Spleen (tissue), 11 donors: ENCODE measurements at regions not wholly inside any gene's neighbourhood (a gene's known extent, or its start where the extent isn't known, plus 50 kb on each side); places are given as distances from the start of the nearest gene placed in this dataset.
"Not testable (repeated sequence)": the region's sequence is repeated elsewhere in the genome, so short reads cannot be mapped to it uniquely, and the experiment has no call there.

Source experiments
- DNase-seq: peaks from one replicate; pipeline ENCODE4 v3.0.0-alpha.2; 2020
- H3K27ac ChIP-seq, 8 donors: fragments of 200-600 bp; sonication (generic) in 7 of 8; 1 replicate in 4 of 8; 2 replicates in 4 of 8; pipeline versions ENCODE4 v1.5.0 to v1.8.0; 2016 to 2021; ENCODE audit warnings: inconsistent platforms in 4 of 8, mild to moderate bottlenecking in 4 of 8, moderate library complexity in 1 of 8
- H3K27me3 ChIP-seq, 7 donors: fragments of 200-600 bp; sonication (generic) in 6 of 7; replicated peaks in 1 of 7; 1 replicate in 4 of 7; 2 replicates in 3 of 7; pipeline versions ENCODE4 v1.5.0 to v1.8.0; 2016 to 2021; ENCODE audit warnings: inconsistent platforms in 3 of 7, mild to moderate bottlenecking in 1 of 7
- H3K36me3 ChIP-seq, 6 donors: fragments of 200-600 bp; sonication (generic) in 5 of 6; 1 replicate in 4 of 6; 2 replicates in 2 of 6; pipeline versions ENCODE4 v1.5.0 to v1.8.0; 2016 to 2021; ENCODE audit warnings: inconsistent platforms in 2 of 6
- H3K4me1 ChIP-seq, 6 donors: fragments of 200-600 bp; sonication (generic) in 5 of 6; 1 replicate in 3 of 6; 2 replicates in 3 of 6; pipeline versions ENCODE4 v1.5.0 to v1.8.0; 2016 to 2021; ENCODE audit warnings: inconsistent platforms in 3 of 6
- H3K4me3 ChIP-seq, 8 donors: fragments of 200-600 bp; sonication (generic) in 7 of 8; 1 replicate in 4 of 8; 2 replicates in 4 of 8; pipeline versions ENCODE4 v1.5.0 to v1.8.0; 2016 to 2021; ENCODE audit warnings: inconsistent platforms in 4 of 8, mild to moderate bottlenecking in 4 of 8, moderate library complexity in 2 of 8
- H3K9me3 ChIP-seq, 8 donors: fragments of 200-600 bp; sonication (generic) in 7 of 8; 1 replicate in 4 of 8; 2 replicates in 4 of 8; pipeline versions ENCODE4 v1.5.0 to v1.8.0; 2016 to 2021; ENCODE audit warnings: inconsistent platforms in 4 of 8
- POLR2AphosphoS5 ChIP-seq, 3 donors: sonication (generic); formaldehyde crosslinking; IDR thresholded peaks; one replicate each; pipeline ENCODE4 v1.5.1; 2017; ENCODE audit warnings: antibody characterized with exemption in 3 of 3
- WGBS, 5 donors: extraction: QIAGEN DNeasy Blood & Tissue Kit in 3 of 5; methylation state at CpG; one replicate each; pipeline versions ENCODE4 v1.1.5 to v1.1.7; 2013 to 2018; 5-methylcytosine and 5-hydroxymethylcytosine counted together
- intact Hi-C: fragments of 100-400 bp; cut with DNase I; formaldehyde crosslinking; loops from one replicate; pipeline ENCODE4 v1.15.0; 2023; ENCODE audit warnings: low total_unique reads
- donor health status: healthy with polysubstance abuse.
- donor health status: DM: no; HTN: no; CAD: no; lungs with moderate emphysema.
- donor health status: DM: no; HTN: no; CAD: no.
- donor health status: Bipolar disorder and iron deficiency.
- donor health status: healthy.
- donor health status: DM: no; HTN: no; CAD: no.
- donor health status: DM: yes; HTN: yes; CAD: no.

- H3K27ac ChIP-seq, H3K36me3 ChIP-seq, intact Hi-C loops, H3K9me3 ChIP-seq, DNase-seq, H3K4me3 ChIP-seq: not testable (repeated sequence)
- peaks cover 0 to 26% (median 0%) of the 10 kb centered on the region in 7 donors for H3K27me3 ChIP-seq
- H3K4me1 ChIP-seq = peaks cover 0 to 34% (median 9%) of the 10 kb centered on the region in 6 donors
- 85 to 91% (median 87%) methylated on average over 23 to 31 of the region's 31 CpGs for WGBS, 5 donors
These were observed 115.7 kb upstream of the ZNF469 start for GRCh38 chr16:88266935-88267551.

GRCh38 chr16:88268186-88268970 lies 114.4 kb upstream of the ZNF469 start:
- H3K9me3 ChIP-seq, H3K27ac ChIP-seq, H3K36me3 ChIP-seq, H3K4me3 ChIP-seq, DNase-seq, intact Hi-C loops: not testable (repeated sequence)
- Histone ChIP-seq H3K27me3 (peaks cover 0 to 26% (median 0%) of the 10 kb centered on the region in 7 donors), H3K4me1 (peaks cover 0 to 34% (median 9%) of the 10 kb centered on the region in 6 donors)
- TF ChIP-seq POLR2AphosphoS5 (IDR thresholded peaks at IDR 0.05) = peak in 2 of 3 donors; percentile 26 to 40
- 51 to 67% (median 64%) methylated on average over 16 to 20 of the region's 20 CpGs for WGBS, 5 donors

GRCh38 chr16:88270171-88270790 lies 112.5 kb upstream of the ZNF469 start:
- H3K36me3 ChIP-seq, H3K9me3 ChIP-seq, H3K27ac ChIP-seq, H3K4me3 ChIP-seq, intact Hi-C loops: not testable (repeated sequence)
- H3K27me3 ChIP-seq = peaks cover 0 to 12% (median 0%) of the 10 kb centered on the region in 7 donors
- peak; percentile 68 for DNase-seq
- 75 to 86% (median 82%) methylated on average over 4 to 10 of the region's 10 CpGs for WGBS, 5 donors
- H3K4me1 ChIP-seq = peaks cover 0 to 19% (median 5%) of the 10 kb centered on the region in 6 donors

- H3K36me3 ChIP-seq, H3K9me3 ChIP-seq, intact Hi-C loops, H3K4me1 ChIP-seq, H3K27ac ChIP-seq, H3K27me3 ChIP-seq, H3K4me3 ChIP-seq: not testable (repeated sequence)
- 87 to 97% (median 89%) methylated on average over 10 to 11 of the region's 11 CpGs for WGBS, 5 donors
- peak; percentile 11 for DNase-seq
These were observed 111.5 kb upstream of the ZNF469 start for GRCh38 chr16:88271296-88271695.

DNA sequence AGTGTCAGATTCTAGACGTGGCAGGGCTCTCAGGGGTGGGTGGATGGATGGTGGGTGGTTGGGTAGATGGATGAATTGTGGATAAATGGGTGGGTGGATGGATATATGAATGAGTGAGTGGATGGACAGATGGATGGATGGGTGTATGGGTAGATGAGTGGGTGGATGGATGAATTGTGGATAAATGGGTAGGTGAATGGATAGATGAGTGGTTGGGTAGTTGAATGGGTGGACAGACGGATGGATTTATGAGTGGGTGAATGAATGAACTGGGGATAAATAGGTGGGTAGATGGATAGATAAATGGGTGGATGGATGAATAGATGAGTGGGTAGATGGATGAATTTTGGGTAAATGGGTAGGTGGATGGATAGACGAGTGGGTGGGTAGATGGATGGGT lies 111.0 kb upstream of the ZNF469 start:
- 71 to 76% (median 73%) methylated on average over 3 of the region's 3 CpGs for WGBS, 5 donors
- H3K4me3 ChIP-seq, H3K9me3 ChIP-seq, H3K36me3 ChIP-seq, H3K27ac ChIP-seq, H3K27me3 ChIP-seq, H3K4me1 ChIP-seq, DNase-seq, intact Hi-C loops: not testable (repeated sequence)

DNA sequence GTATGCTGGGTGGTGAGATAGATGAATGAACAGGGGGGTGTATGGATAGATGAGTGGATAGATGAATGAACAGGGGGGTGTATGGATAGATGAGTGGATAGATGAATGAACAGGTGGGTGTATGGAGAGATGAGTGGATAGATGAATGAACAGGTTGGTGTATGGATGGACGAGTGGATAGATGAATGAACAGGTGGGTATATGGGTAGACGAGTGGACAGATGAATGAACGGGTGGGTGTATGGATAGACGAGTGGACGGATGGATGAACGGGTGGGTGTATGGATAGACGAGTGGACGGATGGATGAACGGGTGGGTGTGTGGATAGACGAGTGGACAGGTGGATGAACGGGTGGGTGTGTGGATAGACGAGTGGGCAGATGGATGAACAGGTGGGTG lies 110.3 kb upstream of the ZNF469 start:
- intact Hi-C loops, H3K36me3 ChIP-seq, H3K27ac ChIP-seq, H3K9me3 ChIP-seq, H3K4me3 ChIP-seq, H3K4me1 ChIP-seq, H3K27me3 ChIP-seq: not testable (repeated sequence)
- DNase-seq = peak; percentile 20
- 86 to 97% (median 88%) methylated on average over 12 of the region's 12 CpGs for WGBS, 5 donors

GRCh38 chr16:88274126-88274750 lies 108.5 kb upstream of the ZNF469 start:
- H3K27ac ChIP-seq, H3K4me3 ChIP-seq, intact Hi-C loops, H3K27me3 ChIP-seq, H3K4me1 ChIP-seq, H3K36me3 ChIP-seq, H3K9me3 ChIP-seq: not testable (repeated sequence)
- peak; percentile 21 for DNase-seq
- 66 to 81% (median 69%) methylated on average over 9 to 11 of the region's 11 CpGs for WGBS, 5 donors
